ENCODE measurements at regions not wholly inside any gene's neighbourhood (a gene's known extent, or its start where the extent isn't known, plus 50 kb on each side); places are given as distances from the start of the nearest gene placed in this dataset.

- ATAC-seq (no peak), DNase-seq (ENCODE audit: extremely low read depth in 1 of 4, low spot score in 3 of 4) (no peak), FAIRE-seq (no peak)
- BruUV-seq (replicated peaks), result no TSS peak
- in situ Hi-C loops (cut with MboI), result no loop called here
- TF ChIP-seq TAF15 (IDR thresholded peaks at IDR 0.05; ENCODE audit: low read depth, low read length), result no peak
- TF ChIP-seq ZNF764 (CRISPR knock-in tag; IDR thresholded peaks at IDR 0.05; ENCODE audit: low read depth), result no peak
- no peak for TF ChIP-seq ZNF23 (CRISPR knock-in tag; IDR thresholded peaks at IDR 0.05)
- no peak for TF ChIP-seq PHF8 (IDR thresholded peaks at IDR 0.05; ENCODE audit: borderline replicate concordance, low read length)
- no peak for TF ChIP-seq E4F1 (CRISPR knock-in tag; IDR thresholded peaks at IDR 0.05; ENCODE audit: borderline replicate concordance)
- no peak for TF ChIP-seq CHD2 (IDR thresholded peaks at IDR 0.05; ENCODE audit: low read depth, low read length)
- no peak for TF ChIP-seq SMC3 (conservative IDR thresholded peaks at IDR 0.05; ENCODE audit: insufficient read depth, low read depth, low read length)
- TF ChIP-seq RBM17 (IDR thresholded peaks at IDR 0.05; ENCODE audit: borderline replicate concordance, low read depth, low read length), result no peak
- TF ChIP-seq BRF1 (IDR thresholded peaks at IDR 0.05; ENCODE audit: borderline replicate concordance, extremely low read depth, insufficient read length), result no peak
- TF ChIP-seq YBX1 (IDR thresholded peaks at IDR 0.05), result no peak
- no peak for TF ChIP-seq KDM5B (IDR thresholded peaks at IDR 0.05; ENCODE audit: insufficient replicate concordance, low read depth, low read length)
- no peak for TF ChIP-seq MAFG (tag; conservative IDR thresholded peaks at IDR 0.05)
- no peak for TF ChIP-seq ZNF75A (CRISPR knock-in tag; IDR thresholded peaks at IDR 0.05)
- TF ChIP-seq GATAD2A (IDR thresholded peaks at IDR 0.05), result no peak
- no peak for TF ChIP-seq THRAP3 (IDR thresholded peaks at IDR 0.05; ENCODE audit: borderline replicate concordance)
- no peak for TF ChIP-seq ELK3 (CRISPR knock-in tag; IDR thresholded peaks at IDR 0.05)
- TF ChIP-seq CREBBP (IDR thresholded peaks at IDR 0.05; ENCODE audit: low read depth, low read length), result no peak
- Histone ChIP-seq H3K9me1 (ENCODE audit: control insufficient read depth, insufficient read depth, low read length) (no peaks in the 10 kb centered on the region), H3K4me3 (no peak overlapping the region), H3K9ac (ENCODE audit: insufficient read depth in 1 of 2, low read depth in 2 of 2, low read length in 2 of 2) (no peak overlapping the region), H3K27ac (ENCODE audit: extremely low read depth, low read depth, low read length) (no peak overlapping the region), H3K27me3 (ENCODE audit: control insufficient read depth in 2 of 2, insufficient read depth in 2 of 2, low read length in 2 of 2) (no peaks in the 10 kb centered on the region), H3K79me2 (ENCODE audit: control insufficient read depth, insufficient read depth, low read length) (no peaks in the 10 kb centered on the region), H2AFZ (ENCODE audit: low read depth, low read length) (no peak overlapping the region), H3K4me2 (ENCODE audit: insufficient read depth, low read length) (no peak overlapping the region), H3K9me3 (replicated peaks; ENCODE audit: control insufficient read depth, insufficient read depth, low read depth, low read length) (no peaks in the 10 kb centered on the region; the same call in 1 of the 2 replicates), H3K36me3 (ENCODE audit: control insufficient read depth, insufficient read depth, low read length) (no peaks in the 10 kb centered on the region), H4K20me1 (replicated peaks; ENCODE audit: control insufficient read depth, insufficient read depth, low read length) (no peaks in the 10 kb centered on the region), H3K4me1 (replicated peaks in 1 of 2; ENCODE audit: control insufficient read depth in 2 of 2, insufficient read depth in 2 of 2, low read length in 2 of 2) (peaks cover 10 to 32% of the 10 kb centered on the region in 2 experiments; a peak in 4 of 5 replicates)
- CTCF ChIA-PET (ENCODE audit: low intra/inter-chr PET ratio), result no interaction called here
- POLR2A ChIA-PET, result no interaction called here
- 30% methylated on average over 2 of the region's 2 CpGs for WGBS (ENCODE audit: insufficient coverage, low coverage, missing lambda C conversion rate)
- intact Hi-C loops (cut with micrococcal nuclease), result no loop called here
These were observed 205.0 kb upstream of the SSTR4 start for GRCh38 chr20:22830138-22830537.

Measured in K562 (cell line).